Esophagus mucosa (tissue), 1 donor: ENCODE measurements at regions not wholly inside any gene's neighbourhood (a gene's known extent, or its start where the extent isn't known, plus 50 kb on each side); places are given as distances from the start of the nearest gene placed in this dataset.

Experiments
- ATAC-seq: fragments of 200-7000 bp; cut with Tn5 transposase; one replicate; pipeline ENCODE4 v1.9.1; 2020
- donor health status: DM: yes; HTN: yes; CAD: no.

- peak; percentile 57 for ATAC-seq
Observed at GRCh38 chr13:50365408-50366391, 350.5 kb downstream of the KCNRG start.

DNA sequence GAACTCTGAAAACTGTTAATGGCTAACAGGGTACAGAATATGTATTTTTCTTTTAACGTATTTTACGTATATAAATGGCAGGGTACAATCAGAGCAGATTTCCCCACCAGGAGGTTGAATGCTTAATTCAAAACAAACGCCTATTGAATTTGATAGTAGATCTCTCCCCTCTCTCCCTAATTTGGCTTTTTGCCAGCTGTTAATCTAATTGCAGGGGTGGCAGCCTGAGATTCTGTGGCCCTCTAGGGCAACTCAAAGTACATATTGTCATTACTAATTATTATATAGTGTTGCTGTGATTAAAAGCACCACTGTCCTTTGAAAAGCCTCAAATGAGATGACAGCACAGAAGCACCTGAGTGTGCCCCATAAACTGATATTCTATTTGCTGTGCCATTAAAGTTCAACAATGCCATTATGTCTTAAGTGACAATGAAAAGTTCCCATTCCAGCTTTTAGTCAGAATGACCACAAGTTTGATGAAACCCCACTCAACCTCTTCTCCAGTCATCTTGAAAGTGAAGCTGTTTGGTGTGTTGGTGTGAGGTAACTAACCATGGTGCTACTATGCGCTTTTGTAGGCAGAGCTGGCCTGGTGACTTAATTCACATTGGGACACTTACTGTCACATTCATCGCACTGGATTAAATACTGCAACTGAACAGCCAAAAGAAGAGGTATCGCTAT, 351.4 kb downstream of the KCNRG start:
- no peak for ATAC-seq

DNA sequence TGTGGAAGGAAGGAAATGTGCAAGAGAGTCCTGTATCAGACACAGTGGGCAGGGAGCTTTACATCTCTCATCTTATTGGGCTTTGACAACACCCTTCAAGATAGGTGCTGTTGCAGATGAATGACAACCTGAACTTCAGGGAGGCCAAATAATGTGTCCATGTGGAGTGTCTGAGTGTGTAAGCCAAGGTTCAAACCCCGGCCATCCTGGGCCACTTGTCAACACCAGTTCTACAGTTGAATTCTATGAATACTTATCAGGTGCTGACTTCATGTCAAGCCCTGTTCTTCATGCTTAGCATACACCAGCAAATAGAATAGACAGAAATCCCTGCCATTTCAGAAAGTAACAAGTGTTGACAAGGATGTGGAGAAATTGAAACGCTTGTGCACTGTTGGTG, 354.4 kb downstream of the KCNRG start:
- no peak for ATAC-seq

GRCh38 chr13:50370303-50370950, 355.2 kb downstream of the KCNRG start:
- ATAC-seq: peak; percentile 53

GRCh38 chr13:50374517-50374916, 359.3 kb downstream of the KCNRG start:
- ATAC-seq: no peak

- no peak for ATAC-seq
Observed at GRCh38 chr13:50375792-50376191, 360.5 kb downstream of the KCNRG start.

DNA sequence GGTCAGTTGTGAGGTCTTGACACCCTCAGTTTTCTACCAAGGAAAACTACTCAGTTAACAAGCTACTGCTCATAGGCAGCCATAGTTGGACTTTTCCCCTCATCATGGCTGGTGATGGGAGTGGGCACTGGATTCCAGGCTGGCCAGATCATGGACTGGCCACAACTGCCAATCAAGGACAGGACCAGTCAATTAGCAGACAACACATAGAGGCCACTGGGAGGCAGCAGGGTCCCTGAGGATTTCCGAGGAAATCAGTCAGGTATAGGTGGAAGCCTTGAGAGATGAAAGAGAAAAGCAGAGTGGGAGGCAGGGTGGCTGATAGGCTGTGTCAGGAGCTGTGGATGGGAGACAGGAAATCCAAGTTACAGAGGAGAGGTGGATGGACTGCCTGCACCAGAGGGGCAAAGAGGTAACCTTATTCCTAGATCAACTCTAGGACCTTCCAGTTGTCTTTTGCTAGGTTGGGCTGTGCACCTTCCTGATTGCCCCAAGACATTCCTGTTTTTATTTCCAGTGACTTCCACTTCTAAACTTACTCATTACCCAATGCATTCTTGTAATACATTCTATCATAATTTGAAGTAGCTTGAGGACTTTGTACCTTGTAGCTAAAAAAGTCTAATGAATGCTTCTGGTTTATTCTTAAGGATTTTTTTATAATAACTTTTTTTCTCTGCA, 361.8 kb downstream of the KCNRG start:
- peak; percentile 29 for ATAC-seq

- no peak for ATAC-seq
Observed at GRCh38 chr13:50377726-50378270, 362.6 kb downstream of the KCNRG start.

- ATAC-seq: no peak
Observed at GRCh38 chr13:50378509-50379044, 363.3 kb downstream of the KCNRG start.

DNA sequence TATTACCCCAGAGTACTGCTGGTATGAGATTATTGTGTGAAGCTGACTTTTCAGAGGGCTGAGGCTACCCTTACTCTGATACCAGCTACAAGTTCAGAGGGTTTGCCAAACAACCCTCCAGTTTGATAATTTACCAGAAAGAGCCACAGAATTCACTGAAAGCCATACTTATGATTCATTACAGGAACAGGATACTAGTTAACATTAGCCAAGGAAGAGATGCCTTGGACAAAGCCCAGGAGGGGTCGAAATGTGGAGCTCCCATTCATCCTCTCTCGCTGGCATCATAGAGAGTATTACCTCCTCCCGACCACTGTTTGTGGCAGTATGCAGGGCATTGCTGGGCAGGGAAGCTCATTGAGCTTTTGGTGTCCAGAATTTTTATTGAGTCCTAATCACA, 364.3 kb downstream of the KCNRG start:
- ATAC-seq: no peak

- no peak for ATAC-seq
Observed at GRCh38 chr13:50380905-50381304, 365.7 kb downstream of the KCNRG start.

- no peak for ATAC-seq
Observed at GRCh38 chr13:50382511-50382910, 367.3 kb downstream of the KCNRG start.

GRCh38 chr13:50382951-50383350, 367.7 kb downstream of the KCNRG start:
- no peak for ATAC-seq

DNA sequence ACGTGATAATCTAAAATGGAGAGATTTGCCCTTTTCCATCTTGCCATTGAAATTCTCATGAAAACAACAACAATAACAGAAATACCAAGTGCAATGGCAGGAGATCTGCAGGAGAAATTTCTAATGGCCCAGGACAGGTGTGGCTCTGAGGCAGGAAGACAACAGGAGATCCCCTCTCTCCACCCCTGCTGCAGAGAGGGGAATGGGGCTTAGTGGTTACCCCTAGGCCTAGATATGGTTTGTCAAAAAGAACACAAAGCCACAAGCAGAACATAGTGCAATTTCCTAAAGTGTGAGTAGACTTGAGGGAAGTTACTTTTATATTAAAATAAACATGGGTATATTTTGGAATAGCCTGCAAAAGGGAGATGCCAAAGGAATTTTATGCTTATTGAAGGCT, 369.5 kb downstream of the KCNRG start:
- ATAC-seq: no peak

- no peak for ATAC-seq
Observed at GRCh38 chr13:50386541-50387050, 371.4 kb downstream of the KCNRG start.

DNA sequence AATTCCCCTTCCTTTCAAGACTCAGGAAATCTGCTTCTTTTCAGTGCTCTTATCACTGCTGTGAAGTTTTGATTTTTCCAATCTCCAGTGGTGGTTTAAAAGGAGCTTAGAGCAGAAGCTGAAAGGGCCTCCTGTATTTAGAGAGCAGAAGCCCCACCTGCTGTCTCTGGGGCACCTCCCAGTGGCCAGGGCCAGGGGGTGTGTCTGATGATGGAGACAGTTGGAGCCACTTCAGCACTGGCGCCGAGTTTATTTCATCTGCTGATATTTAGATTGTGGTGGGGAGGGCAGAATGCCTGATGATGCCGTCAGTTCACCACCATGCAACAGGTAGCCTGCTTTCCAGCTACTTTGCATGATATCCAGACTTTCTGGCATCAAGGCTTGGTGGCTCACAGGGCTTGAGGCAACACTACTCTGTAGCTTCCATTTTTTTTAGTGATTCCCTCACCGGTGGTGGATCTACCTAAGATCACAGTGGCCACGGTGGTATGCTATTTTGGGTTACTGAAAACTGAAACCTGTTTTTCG, 371.9 kb downstream of the KCNRG start:
- ATAC-seq: peak; percentile 33

- ATAC-seq: no peak
Observed at GRCh38 chr13:50388481-50388880, 373.2 kb downstream of the KCNRG start.

DNA sequence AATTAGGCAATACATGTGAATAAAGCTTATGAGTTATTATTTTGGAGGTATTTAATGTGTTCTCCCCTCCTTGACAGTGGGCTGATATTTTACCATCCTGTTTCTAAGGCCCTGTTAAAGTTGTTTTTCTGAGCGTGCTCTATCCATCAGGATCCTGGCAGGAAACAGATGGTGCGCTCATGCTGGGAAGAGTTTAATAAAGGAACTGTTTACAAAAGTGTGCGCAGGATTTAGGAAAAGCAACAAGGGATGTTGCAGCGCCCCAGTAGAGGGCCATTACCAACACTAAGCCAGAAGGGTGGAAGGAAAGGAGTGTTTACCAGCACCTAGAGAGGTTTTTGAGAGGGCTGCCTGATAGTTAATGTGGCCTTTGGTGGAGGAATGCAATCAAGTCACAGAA, 374.5 kb downstream of the KCNRG start:
- ATAC-seq: no peak

- no peak for ATAC-seq
Observed at GRCh38 chr13:50390503-50391248, 375.4 kb downstream of the KCNRG start.

GRCh38 chr13:50392977-50393376, 377.7 kb downstream of the KCNRG start:
- ATAC-seq: no peak

GRCh38 chr13:50393628-50394027, 378.4 kb downstream of the KCNRG start:
- no peak for ATAC-seq
